T-helper 2 cell treated with Interferon-gamma antibody and Interleukin-4, amounts not matched to agents 100 ng/mL and 5 ng/mL, for 36 hours (primary cell): ENCODE measurements at regions not wholly inside any gene's neighbourhood (a gene's known extent, or its start where the extent isn't known, plus 50 kb on each side); places are given as distances from the start of the nearest gene placed in this dataset.

Experiments
- intact Hi-C: fragments of 100-400 bp; cut with micrococcal nuclease; formaldehyde crosslinking; loops from one replicate; pipeline ENCODE4 v1.15.1; 2023

DNA sequence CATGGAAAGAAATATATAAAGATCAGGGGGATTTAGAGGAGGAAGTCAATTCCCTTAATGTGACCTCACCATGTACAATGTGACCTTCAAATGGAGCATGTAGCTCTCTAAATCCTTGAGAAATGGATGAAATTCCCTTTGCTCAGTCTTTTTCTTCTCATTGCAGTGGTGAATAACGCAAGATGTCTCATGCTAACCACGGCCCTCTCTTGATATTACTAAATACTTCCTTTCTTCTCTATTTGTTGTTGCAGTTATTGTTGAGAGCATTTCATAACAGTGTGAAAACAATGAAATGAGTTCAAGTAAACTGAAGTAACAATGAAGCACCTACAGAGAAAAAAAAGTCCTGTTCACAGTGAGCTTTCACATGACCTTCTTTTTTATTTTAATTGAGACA lies 55.6 kb downstream of the ZNF281 start:
- intact Hi-C loops, result loop anchor here (5.0 kb wide), 1 partner anchor 118 kb away; no protein-coding TSS in a partner anchor

DNA sequence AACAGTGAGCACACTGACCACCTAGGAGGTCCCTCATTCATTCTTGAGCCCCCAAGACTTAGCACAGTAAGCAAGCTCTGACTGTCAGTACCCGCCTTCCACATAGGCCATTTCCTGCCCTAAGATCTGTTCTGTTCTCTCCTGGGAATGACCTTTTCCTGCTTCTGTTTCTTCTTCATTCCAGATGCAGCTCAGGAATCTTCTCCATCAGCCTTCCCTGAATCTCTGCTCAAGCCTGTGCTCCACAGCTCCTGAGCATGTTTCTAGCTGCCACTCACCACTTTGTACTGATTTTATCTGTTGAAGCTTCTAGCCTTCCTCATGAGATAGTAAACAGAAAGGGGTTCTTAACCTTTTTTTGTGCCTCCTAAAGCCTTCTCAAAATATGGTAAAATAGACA lies 56.6 kb downstream of the ZNF281 start:
- intact Hi-C loops, result loop anchor here (2.0 to 5.0 kb wide), 3 partner anchors 58 to 198 kb away; partner anchors contain the start of gene ZNF281

- intact Hi-C loops, result loop anchor here (1.0 to 5.0 kb wide), 4 partner anchors 45 to 197 kb away; partner anchors contain the start of gene ZNF281
Observed at GRCh38 chr1:200351826-200352549, 57.8 kb downstream of the ZNF281 start.

- intact Hi-C loops, result loop anchor here (5.0 kb wide), 1 partner anchor 121 kb away; no protein-coding TSS in a partner anchor
Observed at GRCh38 chr1:200351425-200351824, 58.4 kb downstream of the ZNF281 start.

GRCh38 chr1:200346700-200347099 lies 63.1 kb downstream of the ZNF281 start:
- intact Hi-C loops, result no loop called here

DNA sequence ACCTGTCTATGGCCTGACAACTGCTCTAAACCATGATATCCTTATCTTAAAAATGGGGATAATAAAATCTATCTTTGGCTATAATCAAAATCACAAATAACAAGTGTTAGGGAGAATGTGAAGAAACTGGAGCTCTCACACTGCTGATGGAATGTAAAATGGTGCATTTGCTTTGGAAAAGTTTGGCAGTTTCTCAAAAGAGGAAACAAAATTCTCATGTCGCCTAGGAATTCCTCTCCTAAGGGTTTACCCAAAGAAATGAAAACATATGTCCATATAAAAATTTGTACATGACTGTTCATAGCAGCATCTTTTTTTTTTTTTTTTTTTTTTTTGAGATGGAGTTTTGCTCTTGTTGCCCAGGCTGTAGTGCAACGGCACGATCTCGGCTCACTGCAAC lies 64.3 kb downstream of the ZNF281 start:
- intact Hi-C loops, result no loop called here

DNA sequence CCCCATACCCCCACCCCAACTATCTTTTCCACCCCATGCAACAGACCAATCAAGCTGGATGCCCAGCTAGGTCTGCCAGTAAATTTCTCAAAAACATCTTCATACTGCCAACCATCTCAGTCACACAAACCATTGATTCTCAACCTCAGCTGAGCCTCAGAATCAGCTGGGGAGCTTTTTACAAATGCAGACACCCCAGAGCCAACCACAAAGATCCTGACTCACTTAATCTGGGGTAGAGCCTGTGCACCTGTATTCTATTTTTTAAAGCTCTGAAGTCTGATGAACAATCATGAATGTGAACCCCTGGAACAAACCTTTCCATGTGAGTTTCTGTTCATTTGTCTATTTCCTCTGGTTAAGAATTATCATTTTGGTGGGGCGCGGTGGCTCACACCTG lies 66.0 kb downstream of the ZNF281 start:
- intact Hi-C loops, result no loop called here

DNA sequence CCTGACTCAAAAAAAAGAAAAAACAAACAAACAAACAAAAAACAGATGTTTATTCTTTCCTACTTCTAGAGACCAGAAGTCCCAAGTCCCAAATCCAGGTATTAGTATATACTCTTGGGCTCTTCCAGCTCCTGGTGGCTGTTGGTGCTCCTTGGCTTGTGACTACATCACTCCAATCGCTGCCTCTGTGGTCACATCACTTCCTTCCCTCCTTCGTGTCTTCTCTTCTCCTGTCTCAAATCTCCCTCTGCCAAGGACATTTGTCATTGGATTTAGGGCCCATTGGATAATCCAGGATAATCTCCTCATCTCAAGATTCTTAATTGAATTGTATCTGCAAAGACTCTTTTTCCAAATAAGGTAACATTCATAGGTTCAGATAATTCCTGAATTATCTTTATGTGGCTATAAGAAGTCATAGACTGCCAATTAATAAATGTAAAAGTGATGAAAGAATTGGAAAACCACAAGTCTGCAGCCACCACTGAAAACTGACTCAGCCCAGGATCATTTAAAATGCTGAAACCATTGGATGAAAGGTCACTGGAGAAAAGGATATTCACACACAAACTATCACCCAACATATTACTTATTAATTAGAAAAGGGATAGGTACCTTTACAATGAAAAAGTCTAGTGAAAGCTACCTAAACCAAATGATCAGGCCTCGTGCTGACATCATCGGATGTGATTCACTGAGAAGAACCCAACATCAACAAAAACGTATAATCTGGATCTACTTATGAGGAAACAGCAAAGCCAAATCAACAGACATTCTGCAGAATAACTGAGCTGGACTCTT lies 67.1 kb downstream of the ZNF281 start:
- intact Hi-C loops, result no loop called here

DNA sequence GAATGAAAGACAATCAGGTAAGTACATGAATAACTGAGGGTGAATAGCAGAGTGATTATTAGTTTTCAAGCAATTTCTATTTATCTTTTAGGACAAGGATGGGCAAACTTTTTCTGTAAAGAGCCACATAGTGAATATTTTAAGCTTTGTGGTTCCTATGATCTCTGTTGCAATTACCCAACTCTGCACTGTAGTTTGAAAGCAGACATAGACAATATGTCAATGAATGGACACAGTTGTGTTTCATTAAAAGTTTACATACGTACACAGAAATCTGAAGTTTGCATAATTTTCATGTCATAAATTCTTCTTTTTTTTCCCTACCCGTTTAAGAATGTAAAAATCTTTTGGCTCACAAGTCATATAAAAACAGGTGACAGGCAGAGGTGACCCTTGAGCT lies 71.4 kb downstream of the ZNF281 start:
- intact Hi-C loops, result no loop called here

DNA sequence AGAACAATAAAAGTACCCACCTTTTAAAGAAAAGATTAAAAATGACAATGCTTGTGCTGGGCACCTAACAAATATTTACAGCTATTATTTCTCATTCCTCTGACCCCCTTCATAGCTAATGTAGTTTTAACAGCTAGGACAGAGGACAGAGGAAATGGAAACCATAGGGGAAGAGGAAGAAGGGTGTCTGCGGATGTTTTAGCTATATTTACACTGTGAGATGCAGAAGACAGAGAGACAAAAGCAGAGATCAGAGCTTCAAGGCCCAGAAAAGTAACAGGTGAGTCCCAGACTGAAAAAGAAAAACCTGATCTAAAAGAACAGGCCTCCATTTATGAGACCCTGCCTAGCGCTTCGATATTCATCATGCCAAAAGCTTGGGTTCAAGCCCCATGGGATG lies 72.0 kb downstream of the ZNF281 start:
- intact Hi-C loops, result no loop called here

DNA sequence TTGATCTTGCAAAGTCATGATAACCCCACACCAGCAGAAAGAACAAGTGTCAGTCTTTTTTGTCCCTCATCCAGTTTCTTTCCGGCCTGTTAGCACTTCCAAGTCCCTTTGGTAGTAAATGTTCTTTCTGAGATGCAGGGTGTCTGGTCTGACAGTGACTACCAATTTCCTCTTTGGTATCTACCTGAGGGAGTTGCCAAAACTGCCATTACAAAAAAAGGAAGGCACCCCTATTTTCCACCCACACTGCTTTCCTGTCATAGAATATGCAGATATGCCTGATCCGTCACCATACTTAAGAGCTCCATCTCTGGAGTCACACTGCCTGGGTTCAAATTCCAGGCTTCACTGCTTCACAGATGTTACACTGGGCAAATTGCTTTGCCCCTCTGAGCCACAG lies 72.4 kb downstream of the ZNF281 start:
- intact Hi-C loops, result no loop called here

DNA sequence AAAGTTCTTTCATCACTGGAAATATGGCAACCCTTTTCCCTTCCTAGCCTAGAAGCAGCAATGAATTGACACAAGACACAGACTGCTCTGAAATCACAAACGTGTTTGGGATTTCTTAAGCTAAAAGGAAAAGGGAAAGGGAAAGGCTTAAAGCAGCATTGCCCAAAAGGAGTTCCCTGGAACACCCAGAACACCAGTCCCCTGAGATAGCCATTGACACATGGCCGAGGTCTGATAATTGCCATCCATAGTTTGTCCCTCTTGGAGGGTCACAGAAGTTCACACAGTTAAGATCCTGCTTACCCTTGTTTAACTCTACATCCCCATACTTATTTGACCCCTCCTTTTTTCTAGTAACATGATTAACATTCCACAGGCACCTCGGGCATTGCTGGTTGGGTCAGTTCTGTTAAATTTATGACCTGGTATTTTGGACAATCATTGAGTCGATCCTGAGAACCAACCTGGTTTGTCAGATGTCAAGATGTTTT lies 72.9 kb downstream of the ZNF281 start:
- intact Hi-C loops, result no loop called here

DNA sequence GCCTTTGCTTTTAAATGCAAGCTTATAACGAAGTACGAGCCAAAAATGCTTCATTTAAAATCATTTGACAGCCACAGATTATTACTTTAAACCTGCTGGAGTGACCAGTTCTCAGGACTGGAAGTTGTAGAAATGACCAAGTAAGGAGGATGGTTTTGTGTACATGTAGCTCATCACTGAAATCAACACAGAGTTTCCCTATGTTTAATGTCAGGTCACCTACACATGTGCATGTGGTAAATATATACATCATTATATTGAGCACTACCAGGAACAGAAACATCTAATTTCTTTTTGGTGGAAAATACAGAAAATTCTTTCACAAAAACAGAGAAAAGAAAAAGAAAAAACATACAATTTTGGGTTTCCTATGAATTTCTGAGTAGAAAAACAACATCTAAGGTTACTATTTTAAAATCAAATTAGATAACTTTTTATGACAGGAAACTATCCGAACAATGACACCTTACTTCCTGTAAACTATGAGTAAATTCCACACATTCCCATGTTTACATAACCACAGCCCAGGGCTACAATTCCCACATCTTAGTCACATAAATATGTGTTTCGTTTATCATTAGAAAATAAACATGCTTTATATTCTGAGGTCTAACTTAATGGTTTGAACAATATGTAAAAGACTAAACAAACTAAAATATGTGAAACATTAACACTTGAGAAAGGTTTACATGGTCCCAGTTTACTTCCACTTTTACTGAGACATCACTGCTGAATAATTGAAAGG lies 73.6 kb downstream of the ZNF281 start:
- intact Hi-C loops, result no loop called here

DNA sequence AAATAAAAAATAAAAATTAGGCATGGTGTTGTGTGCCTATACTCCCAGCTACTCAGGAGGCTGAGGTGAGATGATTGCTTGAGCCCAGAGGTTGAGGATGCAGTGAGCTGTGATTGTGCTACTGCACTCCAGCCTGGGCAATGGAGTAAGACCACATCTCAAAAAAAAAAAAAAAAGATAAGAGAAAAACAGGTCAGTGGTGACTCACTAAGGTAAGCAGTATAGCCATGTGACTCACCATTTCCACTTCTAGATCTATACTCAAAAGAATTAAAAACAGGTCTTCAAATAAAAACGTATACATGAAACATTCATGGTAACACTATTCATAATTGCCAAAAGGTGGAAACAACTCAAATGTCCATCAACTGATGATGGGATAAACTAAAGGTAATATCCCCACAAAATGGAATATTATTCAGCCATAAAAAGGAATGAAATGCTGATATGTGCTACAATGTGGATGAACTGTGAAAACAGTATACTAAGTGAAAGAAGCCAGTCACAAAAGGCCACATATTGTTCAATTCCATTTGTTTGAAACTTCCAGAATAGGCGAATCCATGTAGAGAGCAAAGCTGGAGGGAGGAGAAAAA lies 75.1 kb downstream of the ZNF281 start:
- intact Hi-C loops, result no loop called here

DNA sequence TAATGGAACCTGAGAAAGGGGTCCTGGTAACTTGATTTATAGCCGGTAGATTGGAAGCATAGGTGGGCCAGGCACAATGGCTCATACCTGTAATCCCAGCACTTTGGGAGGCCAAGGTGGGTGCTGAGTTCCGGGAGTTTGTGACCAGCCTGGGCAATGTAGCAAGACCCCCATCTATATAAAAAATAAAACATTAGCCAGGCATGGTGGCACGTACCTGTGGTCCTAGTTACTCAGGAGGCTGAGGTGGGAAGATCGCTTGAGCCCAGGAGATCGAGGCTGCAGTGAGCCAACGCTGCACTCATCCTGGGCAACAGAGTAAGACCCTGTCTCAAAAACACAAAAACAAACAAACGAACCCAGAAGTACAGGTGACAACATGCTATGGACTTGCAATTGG lies 76.5 kb downstream of the ZNF281 start:
- intact Hi-C loops, result no loop called here

GRCh38 chr1:200332716-200333115 lies 77.1 kb downstream of the ZNF281 start:
- intact Hi-C loops, result no loop called here

GRCh38 chr1:200330741-200331428 lies 79.0 kb downstream of the ZNF281 start:
- intact Hi-C loops, result no loop called here

- intact Hi-C loops, result no loop called here
Observed at GRCh38 chr1:200329208-200329882, 80.5 kb downstream of the ZNF281 start.

GRCh38 chr1:200328379-200328778 lies 81.5 kb downstream of the ZNF281 start:
- intact Hi-C loops, result no loop called here

DNA sequence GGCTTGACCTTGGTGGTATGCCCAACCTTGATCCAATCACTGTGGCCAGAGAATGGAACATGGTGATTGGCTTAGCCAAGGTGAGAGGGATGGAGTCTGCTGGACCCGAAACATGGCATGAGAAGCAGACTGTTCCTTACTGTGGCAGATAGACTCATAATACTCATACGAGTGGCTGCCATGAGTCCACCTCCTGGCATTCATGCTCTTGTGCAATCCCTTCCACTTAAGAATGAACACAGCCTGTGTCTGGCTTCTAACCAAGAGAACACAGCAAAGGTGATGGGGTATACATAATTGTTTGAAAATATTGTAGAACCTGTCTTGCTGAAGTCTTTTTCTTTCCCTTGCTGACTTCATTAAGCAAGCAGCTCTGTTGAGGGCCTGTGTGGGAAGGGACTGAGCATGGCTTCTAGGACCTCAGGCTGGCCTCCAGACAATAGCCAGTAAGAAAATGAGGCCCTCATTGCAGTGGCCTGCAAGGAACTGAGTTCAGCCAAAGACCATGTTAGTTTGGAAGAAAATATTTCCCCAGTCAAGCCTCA lies 85.9 kb downstream of the ZNF281 start:
- intact Hi-C loops, result no loop called here
